SK-N-SH (cell line): ENCODE measurements at regions not wholly inside any gene's neighbourhood (a gene's known extent, or its start where the extent isn't known, plus 50 kb on each side); places are given as distances from the start of the nearest gene placed in this dataset.

ENCODE experiments used
- CTCF ChIA-PET: fragments of 300-600, 350-600 bp; formaldehyde crosslinking; extraction: SDS; loops from one replicate; lab custom pipeline; 2021; lab: Yijun Ruan, JAX
- POLR2A ChIA-PET: fragments of 350-600 bp; sonication (Branson Sonifier 250); formaldehyde crosslinking; extraction: SDS; loops from one replicate; lab custom pipeline; 2020; ENCODE audit warnings: antibody characterized with exemption, inconsistent platforms; lab: Yijun Ruan, JAX
- DNase-seq: peaks from one replicate; pipeline ENCODE4 v3.0.0; 2012
- H2AFZ ChIP-seq: fragments of 200-600 bp; sonication (generic); 2 replicates; pipeline ENCODE4 v1.8.1; 2016; ENCODE audit warnings: antibody characterized with exemption, mild to moderate bottlenecking, low read depth
- H3F3A ChIP-seq: fragments of 200-600 bp; sonication (generic); replicated peaks from 2 replicates; pipeline ENCODE3; 2016; ENCODE audit warnings: antibody characterized with exemption, mild to moderate bottlenecking; ENCODE audit not compliant: insufficient read depth
- H3K27ac ChIP-seq, 2 experiments: fragments of 200-500 bp in 1 of 2; fragments of 200-600 bp in 1 of 2; sonication (Bioruptor generic) in 1 of 2; sonication (generic), shearing (Covaris generic) in 1 of 2; 2 replicates each; pipeline versions ENCODE4 v1.5.1 to v1.6.1; 2014 to 2016; ENCODE audit warnings: low read depth in 2 of 2, inconsistent platforms in 1 of 2, low read length in 1 of 2, mild to moderate bottlenecking in 1 of 2, mixed read lengths in 1 of 2
- H3K27me3 ChIP-seq: fragments of 200-600 bp; sonication (generic), shearing (Covaris generic); 2 replicates; pipeline ENCODE4 v1.6.1; 2016; ENCODE audit warnings: mixed run types; ENCODE audit not compliant: insufficient read depth
- H3K36me3 ChIP-seq, 2 experiments: fragments of 200-500 bp in 1 of 2; fragments of 200-600 bp in 1 of 2; sonication (Bioruptor generic) in 1 of 2; sonication (generic) in 1 of 2; replicated peaks in 1 of 2; 2 replicates each; pipeline versions ENCODE3 to v1.5.1; 2014 to 2016; ENCODE audit warnings: low read length in 1 of 2, mild to moderate bottlenecking in 1 of 2; ENCODE audit not compliant: insufficient read depth in 2 of 2, control insufficient read depth in 1 of 2
- H3K4me1 ChIP-seq, 2 experiments: fragments of 200-500 bp in 1 of 2; fragments of 200-600 bp in 1 of 2; sonication (Bioruptor generic) in 1 of 2; sonication (generic), shearing (Covaris generic) in 1 of 2; 2 replicates each; pipeline versions ENCODE4 v1.5.1 to v1.6.1; 2014 to 2016; ENCODE audit warnings: low read depth in 1 of 2, low read length in 1 of 2, mixed run types in 1 of 2; ENCODE audit not compliant: insufficient read depth in 2 of 2, control insufficient read depth in 1 of 2
- H3K4me2 ChIP-seq: fragments of 200-600 bp; sonication (generic), shearing (Covaris generic); 2 replicates; pipeline ENCODE4 v1.6.1; 2017; ENCODE audit warnings: mixed run types
- H3K4me3 ChIP-seq, 2 experiments: fragments of 200-500 bp in 1 of 2; fragments of 200-600 bp in 1 of 2; sonication (Bioruptor generic) in 1 of 2; sonication (generic), shearing (Covaris generic) in 1 of 2; 2 replicates each; pipeline versions ENCODE4 v1.5.1 to v1.8.1; 2014 to 2016; ENCODE audit warnings: low read depth in 2 of 2, inconsistent platforms in 1 of 2, low read length in 1 of 2, mild to moderate bottlenecking in 1 of 2, mixed read lengths in 1 of 2, moderate library complexity in 1 of 2
- H3K79me2 ChIP-seq: fragments of 200-600 bp; sonication (generic); 2 replicates; pipeline ENCODE4 v1.8.1; 2017; ENCODE audit warnings: mild to moderate bottlenecking; ENCODE audit not compliant: insufficient read depth
- H3K9ac ChIP-seq: fragments of 200-600 bp; sonication (generic); 2 replicates; pipeline ENCODE4 v1.6.1; 2017; ENCODE audit warnings: mixed run types
- H3K9me2 ChIP-seq: fragments of 200-600 bp; sonication (generic); 2 replicates; pipeline ENCODE4 v1.6.1; 2017; ENCODE audit warnings: mixed run types
- H3K9me3 ChIP-seq: fragments of 200-600 bp; sonication (generic); 2 replicates; pipeline ENCODE4 v1.6.1; 2017; ENCODE audit warnings: mixed run types, mild to moderate bottlenecking, moderate library complexity
- H4K20me1 ChIP-seq: fragments of 200-600 bp; sonication (generic); 2 replicates; pipeline ENCODE4 v1.6.1; 2017; ENCODE audit warnings: mild to moderate bottlenecking, mixed run types; ENCODE audit not compliant: insufficient read depth
- ELF1 ChIP-seq: IDR thresholded peaks from 2 replicates; pipeline ENCODE4 v1.4.0; 2012
- EZH2phosphoT487 ChIP-seq: fragments of 200-600 bp; sonication (generic); IDR thresholded peaks from 2 replicates; pipeline ENCODE4 v1.6.1; 2017; ENCODE audit warnings: low read depth, mixed run types, mild to moderate bottlenecking, antibody characterized with exemption, moderate library complexity, borderline replicate concordance
- FOSL2 ChIP-seq: IDR thresholded peaks from 2 replicates; pipeline ENCODE4 v1.4.0; 2012; ENCODE audit warnings: low read depth, mild to moderate bottlenecking, moderate library complexity, borderline replicate concordance
- FOXJ3 ChIP-seq: sonication (generic); formaldehyde crosslinking; IDR thresholded peaks from 2 replicates; pipeline ENCODE4 v1.5.1; 2020; ENCODE audit warnings: mild to moderate bottlenecking, missing genetic modification reagents
- GATA2 ChIP-seq: sonication (generic); formaldehyde crosslinking; IDR thresholded peaks from 2 replicates; pipeline ENCODE4 v1.5.0; 2020; ENCODE audit warnings: mild to moderate bottlenecking, missing genetic modification reagents
- JUND ChIP-seq: IDR thresholded peaks from 2 replicates; pipeline ENCODE4 v1.4.0; 2012
- MXI1 ChIP-seq: IDR thresholded peaks from 2 replicates; pipeline ENCODE4 v1.6.1; 2012; ENCODE audit warnings: mild to moderate bottlenecking, low read depth, low read length, improper control_type of control experiment
- NFIC ChIP-seq: IDR thresholded peaks from 2 replicates; pipeline ENCODE4 v1.4.0; 2012; ENCODE audit warnings: borderline replicate concordance
- NRF1 ChIP-seq: IDR thresholded peaks from 2 replicates; pipeline ENCODE4 v1.6.1; 2012; ENCODE audit warnings: low read depth, mild to moderate bottlenecking, low read length
- RAD21 ChIP-seq: IDR thresholded peaks from 2 replicates; pipeline ENCODE4 v1.6.1; 2012; ENCODE audit warnings: mild to moderate bottlenecking, low read length
- RCOR1 ChIP-seq: fragments of 150-350 bp; IDR thresholded peaks from 2 replicates; pipeline ENCODE4 v1.6.1; 2017; ENCODE audit warnings: antibody characterized with exemption, low read length
- RFX5 ChIP-seq: IDR thresholded peaks from 2 replicates; pipeline ENCODE4 v1.6.1; 2012; ENCODE audit warnings: mild to moderate bottlenecking, improper control_type of control experiment, low read length
- SMC3 ChIP-seq: IDR thresholded peaks from 2 replicates; pipeline ENCODE4 v1.6.1; 2012; ENCODE audit warnings: low read depth, low read length, improper control_type of control experiment
- TEAD4 ChIP-seq: IDR thresholded peaks from 2 replicates; pipeline ENCODE4 v1.4.0; 2012; ENCODE audit warnings: mild to moderate bottlenecking, borderline replicate concordance; ENCODE audit not compliant: insufficient read depth
- YY1 ChIP-seq: IDR thresholded peaks from 2 replicates; pipeline ENCODE4 v1.4.0; 2012; ENCODE audit warnings: low read depth, mild to moderate bottlenecking
- WGBS: methylation state at CpG from one replicate; pipeline ENCODE4 v1.1.6; 2017; ENCODE audit warnings: low lambda C conversion rate; 5-methylcytosine and 5-hydroxymethylcytosine counted together
- TF ChIP-seq, protein P1 (sequence below): IDR thresholded peaks from 2 replicates; pipeline ENCODE4 v1.4.0; 2012; ENCODE audit warnings: low read depth, borderline replicate concordance
- TF ChIP-seq, protein P2 (sequence below): IDR thresholded peaks from 2 replicates; pipeline ENCODE4 v1.4.0; 2012; ENCODE audit warnings: low read depth
- TF ChIP-seq, protein P3 (sequence below): IDR thresholded peaks from 2 replicates; pipeline ENCODE4 v1.4.0; 2012; ENCODE audit warnings: low read depth, borderline replicate concordance
- TF ChIP-seq, protein P4 (sequence below): IDR thresholded peaks from 2 replicates; pipeline ENCODE4 v1.6.1; 2012; ENCODE audit warnings: mild to moderate bottlenecking, low read depth, low read length, moderate library complexity
- TF ChIP-seq, protein P5 (sequence below): fragments of 200-600 bp; sonication (generic); IDR thresholded peaks from 2 replicates; pipeline ENCODE4 v1.6.1; 2017; ENCODE audit warnings: antibody characterized with exemption, mild to moderate bottlenecking, moderate library complexity

DNA sequence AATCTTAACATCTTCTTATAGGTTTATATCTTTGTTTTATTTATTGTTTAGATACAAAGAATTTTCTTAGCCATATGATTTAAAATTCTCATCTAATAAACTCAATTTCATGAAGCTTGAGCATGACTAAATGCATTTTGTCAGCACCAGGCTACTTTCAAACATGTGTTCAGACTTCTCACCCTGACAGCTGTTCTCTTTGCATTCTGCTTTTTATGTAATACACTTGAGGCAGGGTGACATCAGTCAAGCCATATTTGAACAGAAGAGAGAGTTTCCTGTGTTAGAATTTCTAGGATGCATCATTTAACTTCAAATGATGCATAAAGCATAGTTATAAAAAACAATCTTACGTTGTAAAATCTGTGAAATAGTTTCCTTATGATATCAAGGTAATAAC is 1295.1 kb upstream of the PCDH20 start:
- no peak overlapping the region for H3K9ac ChIP-seq
- POLR2A ChIA-PET = no interaction called here
- no peak overlapping the region for H3K4me3 ChIP-seq
- no peaks in the 10 kb centered on the region for H3F3A ChIP-seq
- no peak for DNase-seq
- H3K4me1 ChIP-seq = no peaks in the 10 kb centered on the region; a peak in 1 of 4 replicates
- H3K27ac ChIP-seq = no peak overlapping the region
- no peaks in the 10 kb centered on the region for H3K79me2 ChIP-seq
- H3K27me3 ChIP-seq = no peaks in the 10 kb centered on the region
- WGBS = 32% methylated on average over 1 of the region's 1 CpG
- H3K36me3 ChIP-seq = no peaks in the 10 kb centered on the region
- H2AFZ ChIP-seq = no peak overlapping the region
- no peaks in the 10 kb centered on the region for H3K9me2 ChIP-seq
- H3K4me2 ChIP-seq = no peak overlapping the region
- no peaks in the 10 kb centered on the region for H4K20me1 ChIP-seq
- no peak for TF ChIP-seq SMC3
- no peak for TF ChIP-seq RAD21
- TF ChIP-seq, protein P1, sequence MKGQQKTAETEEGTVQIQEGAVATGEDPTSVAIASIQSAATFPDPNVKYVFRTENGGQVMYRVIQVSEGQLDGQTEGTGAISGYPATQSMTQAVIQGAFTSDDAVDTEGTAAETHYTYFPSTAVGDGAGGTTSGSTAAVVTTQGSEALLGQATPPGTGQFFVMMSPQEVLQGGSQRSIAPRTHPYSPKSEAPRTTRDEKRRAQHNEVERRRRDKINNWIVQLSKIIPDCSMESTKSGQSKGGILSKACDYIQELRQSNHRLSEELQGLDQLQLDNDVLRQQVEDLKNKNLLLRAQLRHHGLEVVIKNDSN = no peak
- no peak for TF ChIP-seq NRF1
- no peak for TF ChIP-seq FOXJ3 (CRISPR knock-in tag)
- no peak for TF ChIP-seq EZH2phosphoT487
- no peak for TF ChIP-seq GATA2 (CRISPR knock-in tag)
- TF ChIP-seq NFIC = no peak
- TF ChIP-seq FOSL2 = no peak
- no peak for TF ChIP-seq TEAD4
- TF ChIP-seq, protein P2, sequence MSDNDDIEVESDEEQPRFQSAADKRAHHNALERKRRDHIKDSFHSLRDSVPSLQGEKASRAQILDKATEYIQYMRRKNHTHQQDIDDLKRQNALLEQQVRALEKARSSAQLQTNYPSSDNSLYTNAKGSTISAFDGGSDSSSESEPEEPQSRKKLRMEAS = no peak
- TF ChIP-seq, protein P3, sequence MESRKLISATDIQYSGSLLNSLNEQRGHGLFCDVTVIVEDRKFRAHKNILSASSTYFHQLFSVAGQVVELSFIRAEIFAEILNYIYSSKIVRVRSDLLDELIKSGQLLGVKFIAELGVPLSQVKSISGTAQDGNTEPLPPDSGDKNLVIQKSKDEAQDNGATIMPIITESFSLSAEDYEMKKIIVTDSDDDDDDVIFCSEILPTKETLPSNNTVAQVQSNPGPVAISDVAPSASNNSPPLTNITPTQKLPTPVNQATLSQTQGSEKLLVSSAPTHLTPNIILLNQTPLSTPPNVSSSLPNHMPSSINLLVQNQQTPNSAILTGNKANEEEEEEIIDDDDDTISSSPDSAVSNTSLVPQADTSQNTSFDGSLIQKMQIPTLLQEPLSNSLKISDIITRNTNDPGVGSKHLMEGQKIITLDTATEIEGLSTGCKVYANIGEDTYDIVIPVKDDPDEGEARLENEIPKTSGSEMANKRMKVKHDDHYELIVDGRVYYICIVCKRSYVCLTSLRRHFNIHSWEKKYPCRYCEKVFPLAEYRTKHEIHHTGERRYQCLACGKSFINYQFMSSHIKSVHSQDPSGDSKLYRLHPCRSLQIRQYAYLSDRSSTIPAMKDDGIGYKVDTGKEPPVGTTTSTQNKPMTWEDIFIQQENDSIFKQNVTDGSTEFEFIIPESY = no peak
- no peak for TF ChIP-seq JUND
- no peak for TF ChIP-seq YY1
- no peak for TF ChIP-seq MXI1
- no peak for TF ChIP-seq RCOR1
- no peak for TF ChIP-seq ELF1
- TF ChIP-seq, protein P4, sequence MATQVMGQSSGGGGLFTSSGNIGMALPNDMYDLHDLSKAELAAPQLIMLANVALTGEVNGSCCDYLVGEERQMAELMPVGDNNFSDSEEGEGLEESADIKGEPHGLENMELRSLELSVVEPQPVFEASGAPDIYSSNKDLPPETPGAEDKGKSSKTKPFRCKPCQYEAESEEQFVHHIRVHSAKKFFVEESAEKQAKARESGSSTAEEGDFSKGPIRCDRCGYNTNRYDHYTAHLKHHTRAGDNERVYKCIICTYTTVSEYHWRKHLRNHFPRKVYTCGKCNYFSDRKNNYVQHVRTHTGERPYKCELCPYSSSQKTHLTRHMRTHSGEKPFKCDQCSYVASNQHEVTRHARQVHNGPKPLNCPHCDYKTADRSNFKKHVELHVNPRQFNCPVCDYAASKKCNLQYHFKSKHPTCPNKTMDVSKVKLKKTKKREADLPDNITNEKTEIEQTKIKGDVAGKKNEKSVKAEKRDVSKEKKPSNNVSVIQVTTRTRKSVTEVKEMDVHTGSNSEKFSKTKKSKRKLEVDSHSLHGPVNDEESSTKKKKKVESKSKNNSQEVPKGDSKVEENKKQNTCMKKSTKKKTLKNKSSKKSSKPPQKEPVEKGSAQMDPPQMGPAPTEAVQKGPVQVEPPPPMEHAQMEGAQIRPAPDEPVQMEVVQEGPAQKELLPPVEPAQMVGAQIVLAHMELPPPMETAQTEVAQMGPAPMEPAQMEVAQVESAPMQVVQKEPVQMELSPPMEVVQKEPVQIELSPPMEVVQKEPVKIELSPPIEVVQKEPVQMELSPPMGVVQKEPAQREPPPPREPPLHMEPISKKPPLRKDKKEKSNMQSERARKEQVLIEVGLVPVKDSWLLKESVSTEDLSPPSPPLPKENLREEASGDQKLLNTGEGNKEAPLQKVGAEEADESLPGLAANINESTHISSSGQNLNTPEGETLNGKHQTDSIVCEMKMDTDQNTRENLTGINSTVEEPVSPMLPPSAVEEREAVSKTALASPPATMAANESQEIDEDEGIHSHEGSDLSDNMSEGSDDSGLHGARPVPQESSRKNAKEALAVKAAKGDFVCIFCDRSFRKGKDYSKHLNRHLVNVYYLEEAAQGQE = no peak
- TF ChIP-seq, protein P5, sequence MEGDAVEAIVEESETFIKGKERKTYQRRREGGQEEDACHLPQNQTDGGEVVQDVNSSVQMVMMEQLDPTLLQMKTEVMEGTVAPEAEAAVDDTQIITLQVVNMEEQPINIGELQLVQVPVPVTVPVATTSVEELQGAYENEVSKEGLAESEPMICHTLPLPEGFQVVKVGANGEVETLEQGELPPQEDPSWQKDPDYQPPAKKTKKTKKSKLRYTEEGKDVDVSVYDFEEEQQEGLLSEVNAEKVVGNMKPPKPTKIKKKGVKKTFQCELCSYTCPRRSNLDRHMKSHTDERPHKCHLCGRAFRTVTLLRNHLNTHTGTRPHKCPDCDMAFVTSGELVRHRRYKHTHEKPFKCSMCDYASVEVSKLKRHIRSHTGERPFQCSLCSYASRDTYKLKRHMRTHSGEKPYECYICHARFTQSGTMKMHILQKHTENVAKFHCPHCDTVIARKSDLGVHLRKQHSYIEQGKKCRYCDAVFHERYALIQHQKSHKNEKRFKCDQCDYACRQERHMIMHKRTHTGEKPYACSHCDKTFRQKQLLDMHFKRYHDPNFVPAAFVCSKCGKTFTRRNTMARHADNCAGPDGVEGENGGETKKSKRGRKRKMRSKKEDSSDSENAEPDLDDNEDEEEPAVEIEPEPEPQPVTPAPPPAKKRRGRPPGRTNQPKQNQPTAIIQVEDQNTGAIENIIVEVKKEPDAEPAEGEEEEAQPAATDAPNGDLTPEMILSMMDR = no peak
- TF ChIP-seq RFX5 = no peak
- CTCF ChIA-PET = interaction anchor here (1.1 kb wide), 1 partner anchor 26 kb away, joined by 3 read pairs; no protein-coding TSS in a partner anchor
- no peaks in the 10 kb centered on the region for H3K9me3 ChIP-seq
